ENCODE measurements at regions not wholly inside any gene's neighbourhood (a gene's known extent, or its start where the extent isn't known, plus 50 kb on each side); places are given as distances from the start of the nearest gene placed in this dataset.

DNA sequence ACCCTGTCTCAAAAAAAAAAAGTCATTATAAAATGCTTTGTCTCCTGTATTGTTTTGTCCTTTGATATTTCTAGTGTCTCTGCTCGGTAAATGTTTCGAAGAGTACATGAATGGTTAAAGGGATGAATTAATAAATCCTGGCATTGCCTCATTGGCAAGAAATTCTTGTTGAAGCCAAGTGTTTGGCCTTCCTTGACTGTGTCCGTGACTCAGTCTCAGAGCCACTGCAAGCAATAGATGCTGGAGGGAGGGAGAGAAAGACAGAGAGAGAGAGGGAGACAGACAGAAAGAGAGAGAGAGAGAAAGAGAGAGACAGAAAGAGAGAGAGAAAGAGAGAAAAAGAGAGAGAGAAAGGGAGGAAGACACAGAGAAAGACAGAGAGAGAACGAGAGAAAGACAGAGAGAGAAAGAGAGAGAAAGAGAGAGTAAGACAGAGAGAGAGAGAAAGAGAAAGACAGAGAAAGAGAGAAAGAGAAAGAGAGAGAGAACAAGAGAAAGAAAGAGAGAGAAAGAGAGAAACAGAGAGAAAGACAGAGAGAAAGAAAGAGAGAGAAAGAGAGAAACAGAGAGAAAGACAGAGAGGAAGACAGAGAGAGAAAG lies 72.5 kb upstream of the RXRA start:
- TF ChIP-seq CTCF (optimal IDR thresholded peaks at IDR 0.05 in 1 of 3, IDR thresholded peaks at IDR 0.05 in 1 of 3, conservative IDR thresholded peaks at IDR 0.05 in 1 of 3; ENCODE audit: extremely low read depth in 1 of 3, insufficient read depth in 2 of 3, low read length in 3 of 3) (no peak), EZH2 (IDR thresholded peaks at IDR 0.05; ENCODE audit: low read length) (no peak)

All from keratinocyte (primary cell).